ENCODE measurements at regions not wholly inside any gene's neighbourhood (a gene's known extent, or its start where the extent isn't known, plus 50 kb on each side); places are given as distances from the start of the nearest gene placed in this dataset.

DNA sequence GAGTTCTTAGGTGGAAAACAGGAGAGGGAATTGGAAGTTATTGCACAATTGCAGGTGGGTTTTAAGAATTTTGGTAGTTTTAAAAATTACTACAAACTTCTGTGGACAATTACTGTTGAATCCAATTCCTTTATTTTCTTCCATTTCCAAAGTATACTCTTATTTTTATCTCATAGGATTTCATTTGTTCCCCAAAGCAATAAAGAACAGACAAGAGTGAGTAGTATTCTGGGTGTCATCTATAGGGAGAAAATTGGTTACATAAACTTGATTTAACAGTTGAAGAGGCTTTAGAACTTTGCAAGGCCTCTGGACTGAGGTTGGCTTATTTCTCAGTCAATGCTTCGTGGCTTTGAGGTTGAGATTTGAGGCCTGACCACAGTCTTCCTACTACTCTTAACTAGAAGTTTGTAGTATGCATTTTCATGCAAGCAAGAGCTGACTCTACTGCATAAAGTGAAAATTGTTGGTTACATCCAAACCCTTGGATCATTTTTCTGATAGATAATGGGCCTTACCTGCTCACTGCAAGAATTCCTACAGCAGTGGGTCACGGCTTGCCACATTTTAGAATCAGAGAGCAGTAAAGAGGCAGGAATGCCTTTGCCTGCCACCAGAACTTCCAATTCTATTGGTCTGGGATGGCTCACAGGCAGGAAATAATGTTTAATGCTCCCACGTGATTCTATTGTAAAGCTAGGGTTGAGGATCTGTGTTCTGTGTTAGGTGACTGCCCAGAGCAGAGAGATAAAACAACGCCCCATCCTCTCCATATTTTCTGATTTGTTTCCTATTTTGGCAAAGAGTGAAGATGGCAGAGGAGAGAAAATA is 270.5 kb downstream of the TTC6 start (continued):
- no peak for TF ChIP-seq TEAD3 (CRISPR knock-in tag; optimal IDR thresholded peaks at IDR 0.05; ENCODE audit: borderline replicate concordance)
- no peak for TF ChIP-seq SMARCE1 (IDR thresholded peaks at IDR 0.05; ENCODE audit: borderline replicate concordance)
- no peak for TF ChIP-seq PHF21A (CRISPR knock-in tag; IDR thresholded peaks at IDR 0.05)
- no peak for TF ChIP-seq UBTF (CRISPR knock-in tag; IDR thresholded peaks at IDR 0.05)
- no peak for TF ChIP-seq HMGA1 (CRISPR knock-in tag; conservative IDR thresholded peaks at IDR 0.05)
- TF ChIP-seq, protein P1, sequence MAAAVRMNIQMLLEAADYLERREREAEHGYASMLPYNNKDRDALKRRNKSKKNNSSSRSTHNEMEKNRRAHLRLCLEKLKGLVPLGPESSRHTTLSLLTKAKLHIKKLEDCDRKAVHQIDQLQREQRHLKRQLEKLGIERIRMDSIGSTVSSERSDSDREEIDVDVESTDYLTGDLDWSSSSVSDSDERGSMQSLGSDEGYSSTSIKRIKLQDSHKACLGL (CRISPR knock-in tag; IDR thresholded peaks at IDR 0.05) = no peak
- no peak for TF ChIP-seq ZNF652 (CRISPR knock-in tag; IDR thresholded peaks at IDR 0.05; ENCODE audit: borderline replicate concordance, low read depth)
- TF ChIP-seq ZNF670 (CRISPR knock-in tag; IDR thresholded peaks at IDR 0.05; ENCODE audit: borderline replicate concordance) = 0 out of 2 replicates have a peak, but pooled peaks have one; percentile 1
- TF ChIP-seq MIER2 (CRISPR knock-in tag; IDR thresholded peaks at IDR 0.05) = 0 out of 2 replicates have a peak, but pooled peaks have one; percentile 38
- no peak for TF ChIP-seq ZFAT (CRISPR knock-in tag; conservative IDR thresholded peaks at IDR 0.05)
- TF ChIP-seq, protein P2, sequence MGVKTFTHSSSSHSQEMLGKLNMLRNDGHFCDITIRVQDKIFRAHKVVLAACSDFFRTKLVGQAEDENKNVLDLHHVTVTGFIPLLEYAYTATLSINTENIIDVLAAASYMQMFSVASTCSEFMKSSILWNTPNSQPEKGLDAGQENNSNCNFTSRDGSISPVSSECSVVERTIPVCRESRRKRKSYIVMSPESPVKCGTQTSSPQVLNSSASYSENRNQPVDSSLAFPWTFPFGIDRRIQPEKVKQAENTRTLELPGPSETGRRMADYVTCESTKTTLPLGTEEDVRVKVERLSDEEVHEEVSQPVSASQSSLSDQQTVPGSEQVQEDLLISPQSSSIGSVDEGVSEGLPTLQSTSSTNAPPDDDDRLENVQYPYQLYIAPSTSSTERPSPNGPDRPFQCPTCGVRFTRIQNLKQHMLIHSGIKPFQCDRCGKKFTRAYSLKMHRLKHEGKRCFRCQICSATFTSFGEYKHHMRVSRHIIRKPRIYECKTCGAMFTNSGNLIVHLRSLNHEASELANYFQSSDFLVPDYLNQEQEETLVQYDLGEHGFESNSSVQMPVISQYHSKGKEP (CRISPR knock-in tag; IDR thresholded peaks at IDR 0.05) = no peak
- TF ChIP-seq ZNF510 (CRISPR knock-in tag; IDR thresholded peaks at IDR 0.05; ENCODE audit: low read depth) = no peak
- peak; percentile 2; the same call in 1 of the 2 replicates for TF ChIP-seq ZNF564 (CRISPR knock-in tag; IDR thresholded peaks at IDR 0.05)
- TF ChIP-seq ZNF615 (CRISPR knock-in tag; IDR thresholded peaks at IDR 0.05; ENCODE audit: borderline replicate concordance) = no peak
- peak; percentile 66; the same call in 1 of the 2 replicates for TF ChIP-seq ZNF30 (CRISPR knock-in tag; IDR thresholded peaks at IDR 0.05)
- no peak for TF ChIP-seq HOXA3 (CRISPR knock-in tag; IDR thresholded peaks at IDR 0.05)
- TF ChIP-seq ZNF780A (CRISPR knock-in tag; IDR thresholded peaks at IDR 0.05) = no peak
- TF ChIP-seq, protein P3, sequence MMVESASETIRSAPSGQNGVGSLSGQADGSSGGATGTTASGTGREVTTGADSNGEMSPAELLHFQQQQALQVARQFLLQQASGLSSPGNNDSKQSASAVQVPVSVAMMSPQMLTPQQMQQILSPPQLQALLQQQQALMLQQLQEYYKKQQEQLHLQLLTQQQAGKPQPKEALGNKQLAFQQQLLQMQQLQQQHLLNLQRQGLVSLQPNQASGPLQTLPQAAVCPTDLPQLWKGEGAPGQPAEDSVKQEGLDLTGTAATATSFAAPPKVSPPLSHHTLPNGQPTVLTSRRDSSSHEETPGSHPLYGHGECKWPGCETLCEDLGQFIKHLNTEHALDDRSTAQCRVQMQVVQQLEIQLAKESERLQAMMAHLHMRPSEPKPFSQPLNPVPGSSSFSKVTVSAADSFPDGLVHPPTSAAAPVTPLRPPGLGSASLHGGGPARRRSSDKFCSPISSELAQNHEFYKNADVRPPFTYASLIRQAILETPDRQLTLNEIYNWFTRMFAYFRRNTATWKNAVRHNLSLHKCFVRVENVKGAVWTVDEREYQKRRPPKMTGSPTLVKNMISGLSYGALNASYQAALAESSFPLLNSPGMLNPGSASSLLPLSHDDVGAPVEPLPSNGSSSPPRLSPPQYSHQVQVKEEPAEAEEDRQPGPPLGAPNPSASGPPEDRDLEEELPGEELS (CRISPR knock-in tag; IDR thresholded peaks at IDR 0.05) = no peak
- TF ChIP-seq CCAR2 (optimal IDR thresholded peaks at IDR 0.05; ENCODE audit: low read depth, low read length) = no peak
- TF ChIP-seq LCORL (IDR thresholded peaks at IDR 0.05) = no peak
- peak; percentile 32; the same call in 1 of the 2 replicates for TF ChIP-seq LCORL (CRISPR knock-in tag; IDR thresholded peaks at IDR 0.05)
- no peak for TF ChIP-seq PLRG1 (conservative IDR thresholded peaks at IDR 0.05)
- no peak for TF ChIP-seq ZNF766 (CRISPR knock-in tag; IDR thresholded peaks at IDR 0.05; ENCODE audit: borderline replicate concordance)
- TF ChIP-seq E2F1 (CRISPR knock-in tag; IDR thresholded peaks at IDR 0.05) = no peak
- no peak for TF ChIP-seq ZNF777 (CRISPR knock-in tag; IDR thresholded peaks at IDR 0.05)
